Lower leg skin (tissue), 4 donors: ENCODE measurements at regions not wholly inside any gene's neighbourhood (a gene's known extent, or its start where the extent isn't known, plus 50 kb on each side); places are given as distances from the start of the nearest gene placed in this dataset.

Experiments used
- DNase-seq, 2 donors: peaks; one replicate each; pipeline ENCODE4 v3.0.0-alpha.2; 2019; ENCODE audit warnings: low spot score in 2 of 2
- H3K4me3 ChIP-seq: fragments of 200-600 bp; sonication (generic); 2 replicates; pipeline ENCODE4 v1.5.1; 2017; ENCODE audit warnings: mild to moderate bottlenecking, low read depth; ENCODE audit not compliant: poor library complexity, severe bottlenecking
- POLR2A ChIP-seq, 2 donors: fragments of 450-650 bp; IDR thresholded peaks; one replicate each; pipeline ENCODE4 v1.6.1; 2016 to 2017; ENCODE audit warnings: antibody characterized with exemption in 2 of 2, mild to moderate bottlenecking in 1 of 2, moderate library complexity in 1 of 2
- WGBS, 2 donors: methylation state at CpG; one replicate each; pipeline ENCODE4 v1.1.5; 2018; 5-methylcytosine and 5-hydroxymethylcytosine counted together
- intact Hi-C: fragments of 100-400 bp; cut with DNase I; formaldehyde crosslinking; loops from one replicate; pipeline ENCODE4 v1.15.0; 2023; ENCODE audit warnings: low total_unique reads
- TF ChIP-seq, protein P1 (sequence below), 3 donors: fragments of 450-650 bp; IDR thresholded peaks; one replicate each; pipeline ENCODE4 v1.5.1; 2016; ENCODE audit warnings: antibody characterized with exemption in 3 of 3, mild to moderate bottlenecking in 3 of 3, moderate library complexity in 2 of 3

DNA sequence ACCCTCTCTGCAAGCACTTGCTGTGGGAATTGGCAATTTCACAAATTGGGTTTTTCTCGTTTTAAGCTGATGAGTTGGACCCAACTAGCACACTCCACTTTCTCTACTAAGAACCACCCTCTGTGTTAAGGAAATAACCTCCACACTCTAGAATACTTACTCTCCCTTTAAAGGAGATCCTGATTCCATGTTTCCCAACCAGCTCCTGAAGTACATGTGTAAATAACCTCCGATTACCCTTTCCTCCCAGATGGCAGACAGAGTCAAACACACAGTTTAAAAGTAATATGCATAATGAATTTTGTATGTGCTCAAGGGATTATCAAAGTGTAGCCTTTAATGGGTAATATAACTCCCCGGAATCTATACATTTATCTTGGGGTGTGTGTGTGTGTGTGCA lies 171.3 kb upstream of the OSR1 start:
- intact Hi-C loops = no loop called here
- 58 to 73% methylated on average over 3 of the region's 3 CpGs for WGBS, 2 donors
- H3K4me3 ChIP-seq = no peak overlapping the region
- no peak for TF ChIP-seq POLR2A (IDR thresholded peaks at IDR 0.05)
- TF ChIP-seq, protein P1, sequence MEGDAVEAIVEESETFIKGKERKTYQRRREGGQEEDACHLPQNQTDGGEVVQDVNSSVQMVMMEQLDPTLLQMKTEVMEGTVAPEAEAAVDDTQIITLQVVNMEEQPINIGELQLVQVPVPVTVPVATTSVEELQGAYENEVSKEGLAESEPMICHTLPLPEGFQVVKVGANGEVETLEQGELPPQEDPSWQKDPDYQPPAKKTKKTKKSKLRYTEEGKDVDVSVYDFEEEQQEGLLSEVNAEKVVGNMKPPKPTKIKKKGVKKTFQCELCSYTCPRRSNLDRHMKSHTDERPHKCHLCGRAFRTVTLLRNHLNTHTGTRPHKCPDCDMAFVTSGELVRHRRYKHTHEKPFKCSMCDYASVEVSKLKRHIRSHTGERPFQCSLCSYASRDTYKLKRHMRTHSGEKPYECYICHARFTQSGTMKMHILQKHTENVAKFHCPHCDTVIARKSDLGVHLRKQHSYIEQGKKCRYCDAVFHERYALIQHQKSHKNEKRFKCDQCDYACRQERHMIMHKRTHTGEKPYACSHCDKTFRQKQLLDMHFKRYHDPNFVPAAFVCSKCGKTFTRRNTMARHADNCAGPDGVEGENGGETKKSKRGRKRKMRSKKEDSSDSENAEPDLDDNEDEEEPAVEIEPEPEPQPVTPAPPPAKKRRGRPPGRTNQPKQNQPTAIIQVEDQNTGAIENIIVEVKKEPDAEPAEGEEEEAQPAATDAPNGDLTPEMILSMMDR (IDR thresholded peaks at IDR 0.05) = no peak
- DNase-seq = no peak

DNA sequence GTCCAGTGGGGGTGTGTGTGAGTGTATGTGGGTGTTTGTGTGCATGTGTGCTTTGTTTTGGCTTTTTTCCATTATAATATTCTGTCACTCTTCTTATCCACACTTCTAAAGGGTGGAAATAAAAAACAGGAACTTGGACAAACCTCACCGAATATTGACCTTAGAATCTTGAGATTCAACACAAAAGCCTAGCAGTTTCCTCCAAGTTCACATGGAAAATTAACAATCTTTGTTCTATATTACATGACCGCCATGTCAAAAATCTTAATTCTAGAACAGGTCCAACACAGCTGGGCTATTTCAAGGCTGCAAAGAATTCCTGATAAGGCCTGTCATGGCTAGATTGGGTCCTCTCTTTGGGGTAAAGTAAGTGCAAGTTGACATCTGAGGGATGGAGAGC lies 169.3 kb upstream of the OSR1 start:
- no peak for TF ChIP-seq POLR2A (IDR thresholded peaks at IDR 0.05)
- TF ChIP-seq, protein P1 (IDR thresholded peaks at IDR 0.05) = no peak
- intact Hi-C loops = no loop called here
- DNase-seq = no peak
- no peak overlapping the region for H3K4me3 ChIP-seq
- WGBS, 2 donors = 86% methylated on average over 2 of the region's 2 CpGs

DNA sequence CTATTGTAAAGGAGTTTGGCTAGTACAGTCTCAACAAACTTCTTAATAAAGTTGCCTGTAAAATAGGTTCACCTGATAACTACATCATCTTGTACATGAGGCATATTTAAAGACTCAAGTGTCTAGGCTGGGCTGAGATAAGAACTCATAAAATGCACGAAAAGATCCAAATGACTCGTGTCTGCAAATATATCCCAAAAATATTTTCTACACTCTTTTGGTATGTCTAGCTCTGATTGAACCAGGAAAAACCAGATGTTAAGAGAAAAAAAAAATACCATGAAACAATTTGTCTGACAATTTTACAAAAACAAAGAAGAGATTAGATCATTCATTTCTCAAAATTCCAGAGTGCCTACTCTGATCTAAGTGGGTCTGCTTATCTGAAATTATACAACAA lies 166.9 kb upstream of the OSR1 start:
- TF ChIP-seq, protein P1 (IDR thresholded peaks at IDR 0.05) = no peak
- no peak for TF ChIP-seq POLR2A (IDR thresholded peaks at IDR 0.05)
- no peak overlapping the region for H3K4me3 ChIP-seq
- no peak for DNase-seq
- intact Hi-C loops = no loop called here
- 49 to 63% methylated on average over 2 of the region's 2 CpGs for WGBS, 2 donors

DNA sequence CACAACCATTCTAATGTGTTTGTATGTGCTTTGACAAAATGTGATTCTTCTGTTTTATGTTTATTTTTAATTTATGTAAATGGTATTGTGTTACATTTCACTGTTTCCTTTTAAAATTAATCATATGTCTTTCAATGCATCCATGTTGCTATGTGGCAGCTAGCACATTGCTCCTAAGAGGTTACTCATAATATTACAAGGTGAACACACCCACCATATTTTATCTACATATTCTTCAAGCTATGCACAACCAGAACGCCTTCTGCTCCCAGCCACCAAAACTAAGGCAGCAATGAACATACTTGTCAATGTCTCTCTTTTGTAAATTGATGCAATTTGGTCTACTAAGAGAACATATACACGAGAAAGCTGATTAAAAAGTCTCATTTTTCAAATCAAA lies 160.6 kb upstream of the OSR1 start:
- intact Hi-C loops = no loop called here
- 85 to 86% methylated on average over 2 of the region's 2 CpGs for WGBS, 2 donors
- no peak overlapping the region for H3K4me3 ChIP-seq
- TF ChIP-seq POLR2A (IDR thresholded peaks at IDR 0.05) = no peak
- TF ChIP-seq, protein P1 (IDR thresholded peaks at IDR 0.05) = no peak
- no peak for DNase-seq

DNA sequence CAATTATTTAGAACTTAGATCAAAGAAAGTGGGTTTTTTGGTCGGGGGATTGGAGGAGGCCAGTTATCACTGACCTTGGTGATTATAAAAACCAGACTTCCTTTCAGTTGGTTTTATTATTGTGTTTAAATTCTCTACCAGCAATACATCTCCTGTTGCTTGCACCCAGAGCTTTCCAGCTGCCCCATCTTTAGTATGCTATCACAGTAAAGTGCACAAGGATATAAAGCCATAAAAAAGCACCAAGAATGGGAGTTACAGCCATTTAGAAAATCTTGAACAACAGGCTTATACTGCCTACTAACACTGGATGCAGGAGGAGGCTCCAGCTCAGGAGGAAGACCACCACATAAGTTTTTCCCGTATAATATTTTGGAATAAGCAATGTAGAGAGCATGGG lies 148.7 kb upstream of the OSR1 start:
- no peak for DNase-seq
- H3K4me3 ChIP-seq = no peak overlapping the region
- 77 to 86% methylated on average over 2 of the region's 2 CpGs for WGBS, 2 donors
- intact Hi-C loops = no loop called here
- TF ChIP-seq POLR2A (IDR thresholded peaks at IDR 0.05) = no peak
- TF ChIP-seq, protein P1 (IDR thresholded peaks at IDR 0.05) = no peak
